Coronary artery (tissue), 2 donors: ENCODE measurements at regions not wholly inside any gene's neighbourhood (a gene's known extent, or its start where the extent isn't known, plus 50 kb on each side); places are given as distances from the start of the nearest gene placed in this dataset.

Experiments used
- DNase-seq: peaks from one replicate; pipeline ENCODE4 v3.0.0-alpha.2; 2017; ENCODE audit warnings: low spot score
- H3K27ac ChIP-seq, 2 donors: fragments of 200-600 bp; sonication (generic); one replicate each; pipeline ENCODE4 v1.5.1; 2016 to 2019
- H3K4me3 ChIP-seq: fragments of 200-600 bp; sonication (generic); 2 replicates; pipeline ENCODE4 v1.5.1; 2016; ENCODE audit warnings: mild to moderate bottlenecking, moderate library complexity
- CTCF ChIP-seq: fragments of 200-600 bp; sonication (generic); IDR thresholded peaks from one replicate; pipeline ENCODE4 v1.5.1; 2019; ENCODE audit warnings: antibody characterized with exemption

GRCh38 chr13:111555903-111556302 lies 235.5 kb downstream of the TEX29 start:
- no peak for DNase-seq
- H3K4me3 ChIP-seq = no peak overlapping the region
- no peak overlapping the region for H3K27ac ChIP-seq
- no peak for TF ChIP-seq CTCF

GRCh38 chr13:111556496-111556895 lies 236.1 kb downstream of the TEX29 start:
- Histone ChIP-seq H3K27ac (no peak overlapping the region), H3K4me3 (no peak overlapping the region)
- DNase-seq = peak; percentile 12
- TF ChIP-seq CTCF = no peak

GRCh38 chr13:111557921-111558699 lies 237.7 kb downstream of the TEX29 start:
- DNase-seq = peak; percentile 35
- Histone ChIP-seq H3K27ac (no peak overlapping the region), H3K4me3 (no peak overlapping the region)
- TF ChIP-seq CTCF = no peak

GRCh38 chr13:111558700-111559088 lies 238.3 kb downstream of the TEX29 start:
- H3K27ac ChIP-seq = no peak overlapping the region
- H3K4me3 ChIP-seq = no peak overlapping the region
- DNase-seq = peak; percentile 26
- no peak for TF ChIP-seq CTCF

- DNase-seq = peak; percentile 46
Observed at GRCh38 chr13:111559612-111560403, 239.4 kb downstream of the TEX29 start.

GRCh38 chr13:111561091-111561781 lies 240.8 kb downstream of the TEX29 start:
- H3K4me3 ChIP-seq = no peak overlapping the region
- TF ChIP-seq CTCF = no peak
- DNase-seq = no peak
- no peak overlapping the region for H3K27ac ChIP-seq

More at GRCh38 chr13:111559612-111560403, 239.4 kb downstream of the TEX29 start:
- H3K27ac ChIP-seq = no peak overlapping the region
- TF ChIP-seq CTCF = no peak
- no peak overlapping the region for H3K4me3 ChIP-seq
